GM12892 (cell line): ENCODE measurements at regions not wholly inside any gene's neighbourhood (a gene's known extent, or its start where the extent isn't known, plus 50 kb on each side); places are given as distances from the start of the nearest gene placed in this dataset.

Experiments used
- POLR2A ChIP-seq: IDR thresholded peaks from 2 replicates; pipeline ENCODE4 v1.6.1; 2011; ENCODE audit warnings: low read depth, low read length, control low read depth
- POLR2AphosphoS5 ChIP-seq: IDR thresholded peaks from 2 replicates; pipeline ENCODE4 v1.6.1; 2011; ENCODE audit warnings: low read depth, low read length, control low read depth

DNA sequence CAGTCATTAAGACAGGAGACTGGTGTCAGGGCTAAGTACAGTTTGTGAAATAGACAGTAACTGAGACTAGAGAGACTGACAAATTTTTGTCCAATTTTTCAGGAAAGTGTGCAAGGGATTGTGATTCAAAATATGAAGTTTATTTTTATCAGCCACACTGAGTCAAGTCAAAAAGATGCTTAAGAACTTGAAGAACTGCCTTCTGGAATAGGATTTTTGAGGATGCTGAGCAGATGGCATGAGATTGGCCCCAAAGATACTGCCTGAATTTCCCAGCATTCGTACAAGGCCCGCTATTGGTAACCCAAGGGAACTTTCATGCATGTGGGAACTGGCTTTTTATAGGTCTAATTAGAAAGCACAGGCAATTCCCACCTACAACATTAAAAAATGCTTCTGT lies 610.0 kb downstream of the LMO4 start:
- TF ChIP-seq POLR2A: no peak
- TF ChIP-seq POLR2AphosphoS5: no peak
